ENCODE measurements at regions not wholly inside any gene's neighbourhood (a gene's known extent, or its start where the extent isn't known, plus 50 kb on each side); places are given as distances from the start of the nearest gene placed in this dataset.
"Not testable (repeated sequence)": the region's sequence is repeated elsewhere in the genome, so short reads cannot be mapped to it uniquely, and the experiment has no call there.

- Histone ChIP-seq H3K36me3 (no peaks in the 10 kb centered on the region), H3K4me3 (no peak overlapping the region), H3K4me1 (ENCODE audit: control insufficient read depth in 1 of 2, low read depth in 2 of 2) (peaks cover 3 to 22% of the 10 kb centered on the region in 2 donors), H3K27me3 (replicated peaks; ENCODE audit: insufficient read depth) (no peaks in the 10 kb centered on the region), H3K27ac (no peak overlapping the region), H3K9me3 (no peaks in the 10 kb centered on the region)
- TF ChIP-seq CTCF (IDR thresholded peaks at IDR 0.05), result no peak
- ATAC-seq (ENCODE audit: insufficient number of reproducible peaks, low FRiP score, low read depth), result no peak
- no peak for DNase-seq (ENCODE audit: low spot score)
Measured at GRCh38 chr7:37550872-37551271, 102.2 kb upstream of the ELMO1 start.

DNA sequence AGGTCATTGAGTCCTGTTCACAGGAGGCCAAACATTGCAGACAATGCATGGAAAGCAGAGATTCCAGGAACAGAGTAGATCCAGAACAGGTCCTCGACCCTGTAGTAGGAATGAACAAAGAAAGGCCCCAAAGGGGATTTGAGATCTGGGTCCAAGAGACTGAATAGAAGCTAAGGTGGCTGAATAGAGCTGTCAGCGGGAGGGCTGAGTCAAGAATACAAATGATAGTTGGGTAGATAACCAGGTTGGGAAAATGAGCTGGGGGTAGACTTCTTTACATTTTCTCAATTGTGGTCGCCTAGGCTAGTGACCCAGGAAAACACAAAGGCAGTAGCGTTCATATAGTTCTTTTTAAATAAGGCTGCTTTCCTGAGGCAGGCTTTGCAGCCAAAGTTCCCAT, 103.4 kb upstream of the ELMO1 start:
- Histone ChIP-seq H3K4me3 (no peak overlapping the region), H3K4me1 (ENCODE audit: control insufficient read depth in 1 of 2, low read depth in 2 of 2) (peaks cover 0 to 14% of the 10 kb centered on the region in 2 donors), H3K36me3 (no peaks in the 10 kb centered on the region), H3K9me3 (no peaks in the 10 kb centered on the region), H3K27me3 (replicated peaks; ENCODE audit: insufficient read depth) (no peaks in the 10 kb centered on the region), H3K27ac (no peak overlapping the region)
- no peak for TF ChIP-seq CTCF (IDR thresholded peaks at IDR 0.05)
- ATAC-seq (ENCODE audit: insufficient number of reproducible peaks, low FRiP score, low read depth), result no peak
- DNase-seq (ENCODE audit: low spot score), result no peak

GRCh38 chr7:37552439-37552838, 103.8 kb upstream of the ELMO1 start:
- H3K9me3 ChIP-seq; H3K27me3 ChIP-seq (replicated peaks; ENCODE audit: insufficient read depth); H3K4me3 ChIP-seq; ATAC-seq (ENCODE audit: insufficient number of reproducible peaks, low FRiP score, low read depth); DNase-seq (ENCODE audit: low spot score); H3K36me3 ChIP-seq; H3K27ac ChIP-seq: not testable (repeated sequence)
- peaks cover 0 to 14% of the 10 kb centered on the region in 2 donors for H3K4me1 ChIP-seq (ENCODE audit: control insufficient read depth in 1 of 2, low read depth in 2 of 2)

DNA sequence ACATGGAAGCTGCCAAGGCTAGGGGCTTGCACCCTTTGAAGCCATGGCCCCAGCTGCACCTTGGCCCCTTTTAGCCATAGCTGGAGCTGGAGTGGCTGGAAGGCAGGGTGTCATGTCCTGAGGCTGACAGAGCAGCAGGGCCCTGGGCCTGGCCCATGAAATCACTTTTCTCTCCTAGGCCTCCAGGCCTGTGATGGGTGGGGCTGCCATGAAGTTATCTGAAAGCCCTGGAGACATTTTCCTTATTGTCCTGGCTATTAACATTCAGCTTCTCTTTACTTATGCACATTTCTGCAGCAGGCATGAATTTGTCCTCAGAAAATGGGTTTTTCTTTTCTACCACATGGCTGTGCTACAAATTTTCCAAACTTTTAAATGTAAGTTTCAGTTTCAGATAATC, 106.9 kb upstream of the ELMO1 start:
- TF ChIP-seq CTCF (IDR thresholded peaks at IDR 0.05), result no peak
- Histone ChIP-seq H3K36me3 (no peaks in the 10 kb centered on the region), H3K9me3 (no peaks in the 10 kb centered on the region), H3K27me3 (replicated peaks; ENCODE audit: insufficient read depth) (no peaks in the 10 kb centered on the region), H3K27ac (no peak overlapping the region), H3K4me1 (ENCODE audit: control insufficient read depth in 1 of 2, low read depth in 2 of 2) (no peaks in the 10 kb centered on the region), H3K4me3 (no peak overlapping the region)
- ATAC-seq (ENCODE audit: insufficient number of reproducible peaks, low FRiP score, low read depth) (no peak), DNase-seq (ENCODE audit: low spot score) (no peak)

DNA sequence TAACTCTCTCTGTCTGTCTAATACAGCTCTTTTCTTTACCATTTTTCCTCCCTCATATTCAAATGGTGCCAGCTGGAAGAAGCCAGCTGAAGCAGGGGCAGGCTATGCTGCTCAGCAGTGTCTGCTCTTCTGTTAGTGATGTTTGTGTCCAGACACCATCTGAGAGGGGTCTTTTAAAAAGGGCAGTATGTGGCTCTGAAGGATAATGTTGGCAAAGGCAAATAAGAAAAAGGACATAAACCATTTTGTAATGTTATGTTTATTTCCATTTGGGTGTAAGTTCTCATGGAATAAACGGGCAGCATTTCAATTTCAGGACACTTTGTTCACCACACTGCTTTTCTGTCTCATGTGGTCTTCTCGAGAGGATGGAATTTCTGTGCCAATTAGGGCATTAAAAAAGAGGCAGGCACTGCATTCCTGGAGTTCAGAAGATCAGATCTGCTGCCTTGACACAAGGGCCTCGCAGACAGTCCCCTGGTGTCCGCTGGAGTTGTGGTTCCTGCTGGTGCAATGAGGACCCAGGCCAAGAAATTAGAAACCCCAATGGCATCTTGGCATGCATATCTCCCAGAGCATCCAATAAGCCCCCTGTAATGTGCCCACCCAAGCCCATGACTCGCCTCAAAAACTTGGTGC, 109.0 kb upstream of the ELMO1 start:
- no peak for DNase-seq (ENCODE audit: low spot score)
- Histone ChIP-seq H3K4me1 (ENCODE audit: control insufficient read depth in 1 of 2, low read depth in 2 of 2) (no peaks in the 10 kb centered on the region), H3K36me3 (no peaks in the 10 kb centered on the region), H3K27ac (no peak overlapping the region), H3K4me3 (no peak overlapping the region), H3K9me3 (no peaks in the 10 kb centered on the region), H3K27me3 (replicated peaks; ENCODE audit: insufficient read depth) (no peaks in the 10 kb centered on the region)
- TF ChIP-seq CTCF (IDR thresholded peaks at IDR 0.05), result no peak
- ATAC-seq (ENCODE audit: insufficient number of reproducible peaks, low FRiP score, low read depth), result no peak
